ENCODE measurements at regions not wholly inside any gene's neighbourhood (a gene's known extent, or its start where the extent isn't known, plus 50 kb on each side); places are given as distances from the start of the nearest gene placed in this dataset.

- Histone ChIP-seq H3K9me2 (replicated peaks; ENCODE audit: insufficient read depth, low read length) (no peaks in the 10 kb centered on the region), H3K27me3 (replicated peaks; ENCODE audit: insufficient read depth, low read length) (no peaks in the 10 kb centered on the region), H3K36me3 (replicated peaks; ENCODE audit: insufficient read depth, low read length) (no peaks in the 10 kb centered on the region), H3K4me1 (ENCODE audit: low read length) (peaks cover 18% of the 10 kb centered on the region), H3K79me2 (ENCODE audit: low read length) (no peaks in the 10 kb centered on the region), H3K4me2 (ENCODE audit: low read depth, low read length) (peak overlapping the region; percentile 44), H3F3A (ENCODE audit: insufficient read depth, low read length) (peaks cover 17% of the 10 kb centered on the region), H3K9ac (ENCODE audit: low read length) (peak overlapping the region; percentile 36; the same call in 1 of the 2 replicates), H3K4me3 (ENCODE audit: low read length) (peak overlapping the region; percentile 20; the same call in 1 of the 2 replicates), H2AFZ (ENCODE audit: low read length) (peak overlapping the region; percentile 7), H4K20me1 (ENCODE audit: insufficient read depth, low read length) (no peaks in the 10 kb centered on the region), H3K9me3 (replicated peaks; ENCODE audit: insufficient read depth, low read length) (no peaks in the 10 kb centered on the region), H3K27ac (ENCODE audit: low read length) (peak overlapping the region; percentile 72)
- peak; percentile 65 for DNase-seq
- TF ChIP-seq CTCF (IDR thresholded peaks at IDR 0.05; ENCODE audit: low read length) (no peak), EZH2phosphoT487 (IDR thresholded peaks at IDR 0.05; ENCODE audit: low read length) (no peak), EZH2 (optimal IDR thresholded peaks at IDR 0.05; ENCODE audit: low read depth, low read length) (no peak)
Measured at GRCh38 chr12:91774434-91774921, 371.2 kb downstream of the BTG1 start.

GRCh38 chr12:91773749-91774429 is 371.8 kb downstream of the BTG1 start:
- Histone ChIP-seq H3K36me3 (replicated peaks; ENCODE audit: insufficient read depth, low read length) (no peaks in the 10 kb centered on the region), H3F3A (ENCODE audit: insufficient read depth, low read length) (peaks cover 13% of the 10 kb centered on the region), H3K27ac (ENCODE audit: low read length) (peak overlapping the region; percentile 72; the same call in 1 of the 2 replicates), H3K4me1 (ENCODE audit: low read length) (peaks cover 14% of the 10 kb centered on the region), H3K4me2 (ENCODE audit: low read depth, low read length) (peak overlapping the region; percentile 44; the same call in 1 of the 2 replicates), H3K9me2 (replicated peaks; ENCODE audit: insufficient read depth, low read length) (no peaks in the 10 kb centered on the region), H2AFZ (ENCODE audit: low read length) (peak overlapping the region; percentile 7), H3K4me3 (ENCODE audit: low read length) (peak overlapping the region; percentile 20; the same call in 1 of the 2 replicates), H3K9me3 (replicated peaks; ENCODE audit: insufficient read depth, low read length) (no peaks in the 10 kb centered on the region), H4K20me1 (ENCODE audit: insufficient read depth, low read length) (no peaks in the 10 kb centered on the region), H3K27me3 (replicated peaks; ENCODE audit: insufficient read depth, low read length) (no peaks in the 10 kb centered on the region), H3K9ac (ENCODE audit: low read length) (peak overlapping the region; percentile 36; the same call in 1 of the 2 replicates), H3K79me2 (ENCODE audit: low read length) (no peaks in the 10 kb centered on the region)
- TF ChIP-seq EZH2phosphoT487 (IDR thresholded peaks at IDR 0.05; ENCODE audit: low read length) (no peak), EZH2 (optimal IDR thresholded peaks at IDR 0.05; ENCODE audit: low read depth, low read length) (no peak), CTCF (IDR thresholded peaks at IDR 0.05; ENCODE audit: low read length) (no peak)
- no peak for DNase-seq

GRCh38 chr12:91772411-91772810 is 373.2 kb downstream of the BTG1 start:
- Histone ChIP-seq H3K9me3 (replicated peaks; ENCODE audit: insufficient read depth, low read length) (no peaks in the 10 kb centered on the region), H3K27me3 (replicated peaks; ENCODE audit: insufficient read depth, low read length) (no peaks in the 10 kb centered on the region), H3K4me3 (ENCODE audit: low read length) (no peak overlapping the region), H2AFZ (ENCODE audit: low read length) (no peak overlapping the region), H3K9ac (ENCODE audit: low read length) (no peak overlapping the region), H3F3A (ENCODE audit: insufficient read depth, low read length) (no peaks in the 10 kb centered on the region; the same call in 1 of the 2 replicates), H3K4me2 (ENCODE audit: low read depth, low read length) (no peak overlapping the region), H3K4me1 (ENCODE audit: low read length) (peaks cover 2% of the 10 kb centered on the region), H3K79me2 (ENCODE audit: low read length) (no peaks in the 10 kb centered on the region), H4K20me1 (ENCODE audit: insufficient read depth, low read length) (no peaks in the 10 kb centered on the region), H3K27ac (ENCODE audit: low read length) (no peak overlapping the region), H3K36me3 (replicated peaks; ENCODE audit: insufficient read depth, low read length) (no peaks in the 10 kb centered on the region), H3K9me2 (replicated peaks; ENCODE audit: insufficient read depth, low read length) (no peaks in the 10 kb centered on the region)
- DNase-seq, result no peak
- no peak for TF ChIP-seq EZH2phosphoT487 (IDR thresholded peaks at IDR 0.05; ENCODE audit: low read length)
- no peak for TF ChIP-seq EZH2 (optimal IDR thresholded peaks at IDR 0.05; ENCODE audit: low read depth, low read length)
- no peak for TF ChIP-seq CTCF (IDR thresholded peaks at IDR 0.05; ENCODE audit: low read length)
